HepG2 (cell line): ENCODE measurements at regions not wholly inside any gene's neighbourhood (a gene's known extent, or its start where the extent isn't known, plus 50 kb on each side); places are given as distances from the start of the nearest gene placed in this dataset.

ENCODE experiments used
- ATAC-seq: fragments of 200-7000 bp; cut with Tn5 transposase; 3 replicates; pipeline ENCODE4 v1.9.1; 2020; ENCODE audit warnings: mild to moderate bottlenecking, moderate library complexity
- BruUV-seq: library from RNA; stranded (reverse); fragments of 400-500 nt; replicated peaks from 2 replicates; lab custom pipeline; 2021; lab: Mats Ljungman, UMichigan
- CTCF ChIA-PET: fragments of 300-600 bp; formaldehyde crosslinking; extraction: SDS; loops from one replicate; lab custom pipeline; 2021; ENCODE audit warnings: low total read pairs, inconsistent platforms, low intra/inter-chr PET ratio; lab: Yijun Ruan, JAX
- POLR2A ChIA-PET: fragments of 350-600 bp; sonication (Branson Sonifier 250); formaldehyde crosslinking; loops from one replicate; lab custom pipeline; 2020; ENCODE audit warnings: antibody characterized with exemption, inconsistent platforms; lab: Yijun Ruan, JAX
- DNase-seq: peaks from one replicate; pipeline ENCODE4 v3.0.0-alpha.2; 2015; ENCODE audit warnings: low spot score
- FAIRE-seq: peaks from 3 replicates; lab custom pipeline; 2011; peaks lifted over from hg19 to GRCh38; lab: Jason Lieb, UNC
- H2AFZ ChIP-seq: one replicate; pipeline ENCODE4 v1.6.1; 2011; ENCODE audit warnings: low read length, inconsistent platforms
- H3K27ac ChIP-seq: fragments of 300-600 bp; 3 replicates; pipeline ENCODE4 v1.8.0; 2011; ENCODE audit warnings: mixed run types, mild to moderate bottlenecking, mixed read lengths, low read length, inconsistent platforms; ENCODE audit not compliant: insufficient read depth; ENCODE audit errors: extremely low read length
- H3K27me3 ChIP-seq, 2 experiments: fragments of 200-600 bp in 1 of 2; 2 replicates in 1 of 2; 3 replicates in 1 of 2; pipeline versions ENCODE4 v1.6.0 to v1.8.0; 2011; ENCODE audit warnings: low read length in 2 of 2, mild to moderate bottlenecking in 2 of 2, moderate library complexity in 2 of 2, inconsistent platforms in 1 of 2; ENCODE audit not compliant: insufficient read depth in 2 of 2, control insufficient read depth in 1 of 2
- H3K36me3 ChIP-seq, 2 experiments: fragments of 200-600 bp in 1 of 2; replicated peaks in 1 of 2; 2 replicates in 1 of 2; 3 replicates in 1 of 2; pipeline versions ENCODE4 v1.5.1 to v1.8.0; 2011; ENCODE audit warnings: low read length in 2 of 2, inconsistent platforms in 1 of 2; ENCODE audit not compliant: insufficient read depth in 2 of 2, control insufficient read depth in 1 of 2
- H3K4me1 ChIP-seq: 2 replicates; pipeline ENCODE4 v1.5.1; 2012; ENCODE audit warnings: low read length, inconsistent platforms; ENCODE audit not compliant: insufficient read depth
- H3K4me2 ChIP-seq: 2 replicates; pipeline ENCODE4 v1.6.0; 2011; ENCODE audit warnings: low read depth, low read length, inconsistent platforms
- H3K4me3 ChIP-seq, 3 experiments: fragments of 200-600 bp in 1 of 3; sonication (generic), shearing (Covaris generic) in 1 of 3; replicated peaks in 1 of 3; 2 replicates each; pipeline ENCODE4 v1.5.1; 2011 to 2016; ENCODE audit warnings: low read length in 3 of 3, inconsistent platforms in 2 of 3, low read depth in 2 of 3, mild to moderate bottlenecking in 2 of 3, control low read depth in 1 of 3, mixed read lengths in 1 of 3; ENCODE audit not compliant: insufficient read depth in 1 of 3
- H3K79me2 ChIP-seq: one replicate; pipeline ENCODE4 v1.6.1; 2011; ENCODE audit warnings: low read length, inconsistent platforms; ENCODE audit not compliant: insufficient read depth
- H3K9ac ChIP-seq: 2 replicates; pipeline ENCODE4 v1.6.0; 2011; ENCODE audit warnings: mild to moderate bottlenecking, low read depth, low read length, inconsistent platforms; ENCODE audit not compliant: insufficient read depth
- H3K9me3 ChIP-seq: 2 replicates; pipeline ENCODE4 v1.5.1; 2012; ENCODE audit warnings: mild to moderate bottlenecking, low read length
- H4K20me1 ChIP-seq: 2 replicates; pipeline ENCODE4 v1.6.0; 2011; ENCODE audit warnings: inconsistent platforms, mild to moderate bottlenecking, low read length, moderate library complexity; ENCODE audit not compliant: insufficient read depth
- GPN1 ChIP-seq: sonication (generic); formaldehyde crosslinking; IDR thresholded peaks from 2 replicates; pipeline ENCODE4 v1.5.1; 2020; ENCODE audit warnings: missing genetic modification reagents, borderline replicate concordance
- HMGA1 ChIP-seq: sonication (generic); formaldehyde crosslinking; conservative IDR thresholded peaks from 2 replicates; pipeline ENCODE4 v1.4.0; 2020; ENCODE audit warnings: missing genetic modification reagents
- IRF2 ChIP-seq: IDR thresholded peaks from 2 replicates; pipeline ENCODE4 v1.6.1; 2018; ENCODE audit warnings: missing genetic modification reagents, missing compliant biosample characterization
- ISX ChIP-seq: sonication (generic); formaldehyde crosslinking; conservative IDR thresholded peaks from 2 replicates; pipeline ENCODE4 v1.5.0; 2020; ENCODE audit warnings: missing genetic modification reagents
- MXD4 ChIP-seq: IDR thresholded peaks from 2 replicates; pipeline ENCODE4 v1.6.1; 2016; ENCODE audit warnings: mild to moderate bottlenecking, missing biosample characterization, missing genetic modification reagents
- POLR2G ChIP-seq: fragments of 200-400 bp; formaldehyde crosslinking; IDR thresholded peaks from 2 replicates; pipeline ENCODE4 v1.6.1; 2018; ENCODE audit warnings: mild to moderate bottlenecking, low read depth, low read length, moderate library complexity
- RFX5 ChIP-seq: IDR thresholded peaks from 2 replicates; pipeline ENCODE4 v1.6.1; 2011; ENCODE audit warnings: low read depth, low read length, improper control_type of control experiment
- YEATS2 ChIP-seq: sonication (generic); formaldehyde crosslinking; IDR thresholded peaks from 2 replicates; pipeline ENCODE4 v1.4.0; 2020; ENCODE audit warnings: missing genetic modification reagents, borderline replicate concordance
- ZBTB7A ChIP-seq: sonication (generic); formaldehyde crosslinking; IDR thresholded peaks from 2 replicates; pipeline ENCODE4 v1.8.0; 2022; ENCODE audit warnings: mild to moderate bottlenecking, missing genetic modification reagents
- ZNF17 ChIP-seq: sonication (generic); formaldehyde crosslinking; IDR thresholded peaks from 2 replicates; pipeline ENCODE4 v1.5.0; 2020; ENCODE audit warnings: mild to moderate bottlenecking, missing genetic modification reagents
- ZNF292 ChIP-seq: sonication (generic); formaldehyde crosslinking; IDR thresholded peaks from 2 replicates; pipeline ENCODE4 v1.8.1; 2022; ENCODE audit warnings: mild to moderate bottlenecking, low read depth, missing genetic modification reagents, borderline replicate concordance
- WGBS: methylation state at CpG from one replicate; pipeline ENCODE4 v1.1.6; 2017; ENCODE audit warnings: low lambda C conversion rate; 5-methylcytosine and 5-hydroxymethylcytosine counted together
- in situ Hi-C: cut with HindIII; loops from 2 replicates; pipeline ENCODE4 v1.10.0; 2017; ENCODE audit warnings: low pct_unique_long_range_greater_than_20kb; ENCODE audit not compliant: extremely low pct_ligation_motif_present
- intact Hi-C: fragments of 100-400 bp; cut with micrococcal nuclease; formaldehyde crosslinking; loops from one replicate; pipeline ENCODE4 v1.10.0; 2022; ENCODE audit not compliant: unreplicated experiment
- TF ChIP-seq, protein P1 (sequence below): sonication (generic); formaldehyde crosslinking; IDR thresholded peaks from 2 replicates; pipeline ENCODE4 v1.8.0; 2022; ENCODE audit warnings: mild to moderate bottlenecking, missing genetic modification reagents; ENCODE audit not compliant: insufficient replicate concordance
- TF ChIP-seq, protein P2 (sequence below): IDR thresholded peaks from 2 replicates; pipeline ENCODE4 v1.6.1; 2016; ENCODE audit warnings: missing genetic modification reagents, missing compliant biosample characterization
- TF ChIP-seq, protein P3 (sequence below): sonication (generic); formaldehyde crosslinking; IDR thresholded peaks from 2 replicates; pipeline ENCODE4 v1.5.0; 2020; ENCODE audit warnings: mild to moderate bottlenecking, missing genetic modification reagents
- TF ChIP-seq, protein P4 (sequence below): sonication (generic); formaldehyde crosslinking; IDR thresholded peaks from 2 replicates; pipeline ENCODE4 v1.8.0; 2023; ENCODE audit warnings: mild to moderate bottlenecking, missing genetic modification reagents
- TF ChIP-seq, protein P5 (sequence below): sonication (generic); formaldehyde crosslinking; conservative IDR thresholded peaks from 2 replicates; pipeline ENCODE4 v1.4.0; 2020; ENCODE audit warnings: mild to moderate bottlenecking, missing genetic modification reagents, moderate library complexity

DNA sequence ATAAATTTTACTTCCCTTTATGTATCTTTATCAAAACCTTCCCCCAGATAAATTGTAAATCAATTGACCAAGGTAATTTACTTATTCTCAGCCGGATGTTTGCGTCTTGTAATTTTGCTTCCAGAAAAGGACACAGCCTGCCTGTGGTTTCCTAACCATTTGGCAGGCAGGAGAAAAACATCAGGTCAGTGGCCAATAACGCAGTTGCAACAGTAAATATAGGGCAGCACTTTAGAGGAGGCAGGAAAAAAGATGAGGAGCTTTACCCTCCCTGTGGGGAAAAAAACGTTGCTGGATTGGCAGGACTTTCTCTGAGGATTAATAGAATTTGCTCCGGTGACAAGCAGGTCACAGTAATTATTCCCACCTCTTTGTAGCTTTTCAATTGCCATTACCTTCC lies 2618.1 kb downstream of the ARAP2 start:
- peaks cover 86% of the 10 kb centered on the region for H3K9me3 ChIP-seq
- no TSS peak for BruUV-seq
- ChIA-PET POLR2A (no interaction called here), CTCF (no interaction called here)
- in situ Hi-C loops (no loop called here), intact Hi-C loops (no loop called here)
- no peak overlapping the region for H2AFZ ChIP-seq
- DNase-seq (no peak), FAIRE-seq (no peak), ATAC-seq (no peak)
- H4K20me1 ChIP-seq: no peaks in the 10 kb centered on the region
- H3K4me3 ChIP-seq: no peak overlapping the region
- TF ChIP-seq RFX5: no peak
- no peak for TF ChIP-seq POLR2G
- no peak for TF ChIP-seq MXD4 (CRISPR knock-in tag)
- TF ChIP-seq ISX (CRISPR knock-in tag): no peak
- TF ChIP-seq, protein P1, sequence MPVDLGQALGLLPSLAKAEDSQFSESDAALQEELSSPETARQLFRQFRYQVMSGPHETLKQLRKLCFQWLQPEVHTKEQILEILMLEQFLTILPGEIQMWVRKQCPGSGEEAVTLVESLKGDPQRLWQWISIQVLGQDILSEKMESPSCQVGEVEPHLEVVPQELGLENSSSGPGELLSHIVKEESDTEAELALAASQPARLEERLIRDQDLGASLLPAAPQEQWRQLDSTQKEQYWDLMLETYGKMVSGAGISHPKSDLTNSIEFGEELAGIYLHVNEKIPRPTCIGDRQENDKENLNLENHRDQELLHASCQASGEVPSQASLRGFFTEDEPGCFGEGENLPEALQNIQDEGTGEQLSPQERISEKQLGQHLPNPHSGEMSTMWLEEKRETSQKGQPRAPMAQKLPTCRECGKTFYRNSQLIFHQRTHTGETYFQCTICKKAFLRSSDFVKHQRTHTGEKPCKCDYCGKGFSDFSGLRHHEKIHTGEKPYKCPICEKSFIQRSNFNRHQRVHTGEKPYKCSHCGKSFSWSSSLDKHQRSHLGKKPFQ (CRISPR knock-in tag): no peak
- TF ChIP-seq, protein P2, sequence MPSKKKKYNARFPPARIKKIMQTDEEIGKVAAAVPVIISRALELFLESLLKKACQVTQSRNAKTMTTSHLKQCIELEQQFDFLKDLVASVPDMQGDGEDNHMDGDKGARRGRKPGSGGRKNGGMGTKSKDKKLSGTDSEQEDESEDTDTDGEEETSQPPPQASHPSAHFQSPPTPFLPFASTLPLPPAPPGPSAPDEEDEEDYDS: no peak
- TF ChIP-seq GPN1 (CRISPR knock-in tag): no peak
- TF ChIP-seq IRF2 (CRISPR knock-in tag): no peak
- TF ChIP-seq HMGA1 (CRISPR knock-in tag): no peak
- TF ChIP-seq, protein P3, sequence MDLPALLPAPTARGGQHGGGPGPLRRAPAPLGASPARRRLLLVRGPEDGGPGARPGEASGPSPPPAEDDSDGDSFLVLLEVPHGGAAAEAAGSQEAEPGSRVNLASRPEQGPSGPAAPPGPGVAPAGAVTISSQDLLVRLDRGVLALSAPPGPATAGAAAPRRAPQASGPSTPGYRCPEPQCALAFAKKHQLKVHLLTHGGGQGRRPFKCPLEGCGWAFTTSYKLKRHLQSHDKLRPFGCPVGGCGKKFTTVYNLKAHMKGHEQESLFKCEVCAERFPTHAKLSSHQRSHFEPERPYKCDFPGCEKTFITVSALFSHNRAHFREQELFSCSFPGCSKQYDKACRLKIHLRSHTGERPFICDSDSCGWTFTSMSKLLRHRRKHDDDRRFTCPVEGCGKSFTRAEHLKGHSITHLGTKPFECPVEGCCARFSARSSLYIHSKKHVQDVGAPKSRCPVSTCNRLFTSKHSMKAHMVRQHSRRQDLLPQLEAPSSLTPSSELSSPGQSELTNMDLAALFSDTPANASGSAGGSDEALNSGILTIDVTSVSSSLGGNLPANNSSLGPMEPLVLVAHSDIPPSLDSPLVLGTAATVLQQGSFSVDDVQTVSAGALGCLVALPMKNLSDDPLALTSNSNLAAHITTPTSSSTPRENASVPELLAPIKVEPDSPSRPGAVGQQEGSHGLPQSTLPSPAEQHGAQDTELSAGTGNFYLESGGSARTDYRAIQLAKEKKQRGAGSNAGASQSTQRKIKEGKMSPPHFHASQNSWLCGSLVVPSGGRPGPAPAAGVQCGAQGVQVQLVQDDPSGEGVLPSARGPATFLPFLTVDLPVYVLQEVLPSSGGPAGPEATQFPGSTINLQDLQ: no peak
- no peak for TF ChIP-seq ZNF17 (CRISPR knock-in tag)
- TF ChIP-seq, protein P4, sequence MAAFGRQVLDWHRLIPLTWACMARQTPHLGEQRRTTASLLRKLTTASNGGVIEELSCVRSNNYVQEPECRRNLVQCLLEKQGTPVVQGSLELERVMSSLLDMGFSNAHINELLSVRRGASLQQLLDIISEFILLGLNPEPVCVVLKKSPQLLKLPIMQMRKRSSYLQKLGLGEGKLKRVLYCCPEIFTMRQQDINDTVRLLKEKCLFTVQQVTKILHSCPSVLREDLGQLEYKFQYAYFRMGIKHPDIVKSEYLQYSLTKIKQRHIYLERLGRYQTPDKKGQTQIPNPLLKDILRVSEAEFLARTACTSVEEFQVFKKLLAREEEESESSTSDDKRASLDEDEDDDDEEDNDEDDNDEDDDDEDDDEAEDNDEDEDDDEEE (CRISPR knock-in tag): no peak
- TF ChIP-seq, protein P5, sequence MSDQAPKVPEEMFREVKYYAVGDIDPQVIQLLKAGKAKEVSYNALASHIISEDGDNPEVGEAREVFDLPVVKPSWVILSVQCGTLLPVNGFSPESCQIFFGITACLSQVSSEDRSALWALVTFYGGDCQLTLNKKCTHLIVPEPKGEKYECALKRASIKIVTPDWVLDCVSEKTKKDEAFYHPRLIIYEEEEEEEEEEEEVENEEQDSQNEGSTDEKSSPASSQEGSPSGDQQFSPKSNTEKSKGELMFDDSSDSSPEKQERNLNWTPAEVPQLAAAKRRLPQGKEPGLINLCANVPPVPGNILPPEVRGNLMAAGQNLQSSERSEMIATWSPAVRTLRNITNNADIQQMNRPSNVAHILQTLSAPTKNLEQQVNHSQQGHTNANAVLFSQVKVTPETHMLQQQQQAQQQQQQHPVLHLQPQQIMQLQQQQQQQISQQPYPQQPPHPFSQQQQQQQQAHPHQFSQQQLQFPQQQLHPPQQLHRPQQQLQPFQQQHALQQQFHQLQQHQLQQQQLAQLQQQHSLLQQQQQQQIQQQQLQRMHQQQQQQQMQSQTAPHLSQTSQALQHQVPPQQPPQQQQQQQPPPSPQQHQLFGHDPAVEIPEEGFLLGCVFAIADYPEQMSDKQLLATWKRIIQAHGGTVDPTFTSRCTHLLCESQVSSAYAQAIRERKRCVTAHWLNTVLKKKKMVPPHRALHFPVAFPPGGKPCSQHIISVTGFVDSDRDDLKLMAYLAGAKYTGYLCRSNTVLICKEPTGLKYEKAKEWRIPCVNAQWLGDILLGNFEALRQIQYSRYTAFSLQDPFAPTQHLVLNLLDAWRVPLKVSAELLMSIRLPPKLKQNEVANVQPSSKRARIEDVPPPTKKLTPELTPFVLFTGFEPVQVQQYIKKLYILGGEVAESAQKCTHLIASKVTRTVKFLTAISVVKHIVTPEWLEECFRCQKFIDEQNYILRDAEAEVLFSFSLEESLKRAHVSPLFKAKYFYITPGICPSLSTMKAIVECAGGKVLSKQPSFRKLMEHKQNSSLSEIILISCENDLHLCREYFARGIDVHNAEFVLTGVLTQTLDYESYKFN (CRISPR knock-in tag): no peak
- no peak for TF ChIP-seq ZNF292
- no peak for TF ChIP-seq YEATS2 (CRISPR knock-in tag)
- no peak for TF ChIP-seq ZBTB7A (CRISPR knock-in tag)
- no peaks in the 10 kb centered on the region for H3K4me1 ChIP-seq
- H3K9ac ChIP-seq: no peak overlapping the region
- H3K27ac ChIP-seq: no peak overlapping the region
- no peaks in the 10 kb centered on the region for H3K36me3 ChIP-seq
- no peaks in the 10 kb centered on the region for H3K79me2 ChIP-seq
- H3K27me3 ChIP-seq: no peaks in the 10 kb centered on the region
- WGBS: 4% methylated on average over 5 of the region's 5 CpGs
- H3K4me2 ChIP-seq: no peak overlapping the region
